ENCODE measurements at regions not wholly inside any gene's neighbourhood (a gene's known extent, or its start where the extent isn't known, plus 50 kb on each side); places are given as distances from the start of the nearest gene placed in this dataset.

DNA sequence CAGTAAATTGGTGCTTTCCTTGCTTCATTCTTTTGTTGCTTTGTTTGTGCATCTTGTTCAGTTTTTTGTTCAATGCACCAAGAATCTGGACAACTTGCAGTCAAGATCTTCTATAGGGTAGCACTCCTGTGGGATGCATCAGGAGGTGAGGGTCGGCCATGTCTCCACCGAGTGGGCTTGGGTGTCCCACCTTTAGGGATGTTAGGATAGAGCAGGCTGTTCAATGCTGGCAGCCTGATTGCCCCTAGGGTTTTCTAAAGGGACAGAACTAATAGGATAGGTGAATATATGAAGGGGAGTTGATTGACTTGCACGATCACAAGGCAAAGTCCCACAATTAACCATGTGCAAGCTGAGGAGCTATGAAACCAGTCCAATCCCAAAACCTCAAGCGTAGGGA, 109.9 kb downstream of the GLRX3 start:
- H3K4me2 ChIP-seq (ENCODE audit: control insufficient read depth, extremely low read depth, insufficient read depth, low read depth, low read length): no peak overlapping the region
- H3K27ac ChIP-seq (ENCODE audit: control insufficient read depth, insufficient read depth, low read length): no peak overlapping the region
- H3K4me3 ChIP-seq (ENCODE audit: control insufficient read depth in 2 of 3, extremely low read depth in 1 of 3, insufficient read depth in 2 of 3, low read depth in 1 of 3, low read length in 3 of 3): no peak overlapping the region
- H3K79me2 ChIP-seq (ENCODE audit: control insufficient read depth, insufficient read depth, low read length): no peaks in the 10 kb centered on the region
- H3K4me1 ChIP-seq (ENCODE audit: control insufficient read depth, extremely low read depth, insufficient read depth, low read length): no peaks in the 10 kb centered on the region
- H3K9me3 ChIP-seq (ENCODE audit: control insufficient read depth, low read depth, low read length): peaks cover 3% of the 10 kb centered on the region
- dilution Hi-C loops (cut with MboI; ENCODE audit: extremely low pct_ligation_motif_present, low sequenced_read_pairs): no loop called here
- no peaks in the 10 kb centered on the region for H3K9me1 ChIP-seq (ENCODE audit: control insufficient read depth, extremely low read depth, insufficient read depth, low read length)
- TF ChIP-seq EZH2 (IDR thresholded peaks at IDR 0.05; ENCODE audit: low read length) (no peak), CTCF (optimal IDR thresholded peaks at IDR 0.05 in 1 of 3, IDR thresholded peaks at IDR 0.05 in 1 of 3, conservative IDR thresholded peaks at IDR 0.05 in 1 of 3; ENCODE audit: extremely low read depth in 1 of 3, insufficient read depth in 2 of 3, low read length in 3 of 3) (no peak)
- FAIRE-seq: no peak
- no peak overlapping the region for H3K9ac ChIP-seq (ENCODE audit: control insufficient read depth, extremely low read depth, insufficient read depth, low read length)
- no peak overlapping the region for H2AFZ ChIP-seq (ENCODE audit: control insufficient read depth, low read length)
- no peaks in the 10 kb centered on the region for H3K36me3 ChIP-seq (ENCODE audit: control insufficient read depth in 2 of 2, extremely low read depth in 1 of 2, insufficient read depth in 2 of 2, low read length in 2 of 2)
- no peak for DNase-seq (ENCODE audit: low read depth, low spot score)
- no peaks in the 10 kb centered on the region for H4K20me1 ChIP-seq (ENCODE audit: control insufficient read depth, extremely low read depth, insufficient read depth, low read length)
- H3K27me3 ChIP-seq (ENCODE audit: control insufficient read depth, extremely low read depth, insufficient read depth, low read length): no peaks in the 10 kb centered on the region

- H3K27me3 ChIP-seq (ENCODE audit: control insufficient read depth, extremely low read depth, insufficient read depth, low read length): no peaks in the 10 kb centered on the region
- TF ChIP-seq EZH2 (IDR thresholded peaks at IDR 0.05; ENCODE audit: low read length) (no peak), CTCF (optimal IDR thresholded peaks at IDR 0.05 in 1 of 3, IDR thresholded peaks at IDR 0.05 in 1 of 3, conservative IDR thresholded peaks at IDR 0.05 in 1 of 3; ENCODE audit: extremely low read depth in 1 of 3, insufficient read depth in 2 of 3, low read length in 3 of 3) (no peak)
- DNase-seq (ENCODE audit: low read depth, low spot score): no peak
- dilution Hi-C loops (cut with MboI; ENCODE audit: extremely low pct_ligation_motif_present, low sequenced_read_pairs): no loop called here
- no peak overlapping the region for H3K4me2 ChIP-seq (ENCODE audit: control insufficient read depth, extremely low read depth, insufficient read depth, low read depth, low read length)
- H4K20me1 ChIP-seq (ENCODE audit: control insufficient read depth, extremely low read depth, insufficient read depth, low read length): no peaks in the 10 kb centered on the region
- no peaks in the 10 kb centered on the region for H3K9me3 ChIP-seq (ENCODE audit: control insufficient read depth, low read depth, low read length)
- H3K9ac ChIP-seq (ENCODE audit: control insufficient read depth, extremely low read depth, insufficient read depth, low read length): no peak overlapping the region
- no peaks in the 10 kb centered on the region for H3K36me3 ChIP-seq (ENCODE audit: control insufficient read depth in 2 of 2, extremely low read depth in 1 of 2, insufficient read depth in 2 of 2, low read length in 2 of 2)
- no peaks in the 10 kb centered on the region for H3K79me2 ChIP-seq (ENCODE audit: control insufficient read depth, insufficient read depth, low read length)
- H3K27ac ChIP-seq (ENCODE audit: control insufficient read depth, insufficient read depth, low read length): no peak overlapping the region
- H2AFZ ChIP-seq (ENCODE audit: control insufficient read depth, low read length): no peak overlapping the region
- FAIRE-seq: no peak
- no peak overlapping the region for H3K4me3 ChIP-seq (ENCODE audit: control insufficient read depth in 2 of 3, extremely low read depth in 1 of 3, insufficient read depth in 2 of 3, low read depth in 1 of 3, low read length in 3 of 3)
- no peaks in the 10 kb centered on the region for H3K9me1 ChIP-seq (ENCODE audit: control insufficient read depth, extremely low read depth, insufficient read depth, low read length)
- H3K4me1 ChIP-seq (ENCODE audit: control insufficient read depth, extremely low read depth, insufficient read depth, low read length): no peaks in the 10 kb centered on the region
Observed at GRCh38 chr10:130250127-130250526, 113.9 kb downstream of the GLRX3 start.
